K562 (cell line): ENCODE measurements at regions not wholly inside any gene's neighbourhood (a gene's known extent, or its start where the extent isn't known, plus 50 kb on each side); places are given as distances from the start of the nearest gene placed in this dataset.

Experiments used
- ADNP ChIP-seq: fragments of 200-800 bp; sonication (Bioruptor generic); IDR thresholded peaks from 2 replicates; pipeline ENCODE4 v1.6.1; 2016; ENCODE audit warnings: missing genetic modification characterization, missing compliant biosample characterization
- CBFA2T2 ChIP-seq: fragments of 450-650 bp; conservative IDR thresholded peaks from 2 replicates; pipeline ENCODE4 v1.6.1; 2017; ENCODE audit warnings: mild to moderate bottlenecking
- CBFB ChIP-seq: sonication (generic); formaldehyde crosslinking; IDR thresholded peaks from 2 replicates; pipeline ENCODE4 v1.4.0; 2020; ENCODE audit warnings: mild to moderate bottlenecking, missing genetic modification reagents
- FOXJ3 ChIP-seq: sonication (generic); formaldehyde crosslinking; IDR thresholded peaks from 2 replicates; pipeline ENCODE4 v1.4.0; 2020; ENCODE audit warnings: mild to moderate bottlenecking, missing genetic modification reagents
- GTF2E2 ChIP-seq: fragments of 200-800 bp; sonication (Bioruptor generic); IDR thresholded peaks from 2 replicates; pipeline ENCODE4 v1.6.1; 2016; ENCODE audit warnings: missing genetic modification characterization, missing compliant biosample characterization
- HDAC2 ChIP-seq: fragments of 450-650 bp; IDR thresholded peaks from 2 replicates; pipeline ENCODE4 v1.6.1; 2016; ENCODE audit warnings: mild to moderate bottlenecking
- HDAC8 ChIP-seq: fragments of 450-650 bp; IDR thresholded peaks from 2 replicates; pipeline ENCODE4 v1.6.1; 2016; ENCODE audit warnings: mild to moderate bottlenecking, missing genetic modification characterization, moderate library complexity, missing compliant biosample characterization
- HNRNPH1 ChIP-seq: fragments of 200-400 bp; formaldehyde crosslinking; optimal IDR thresholded peaks from 2 replicates; pipeline ENCODE3; 2017; ENCODE audit warnings: low read depth, mild to moderate bottlenecking, low read length, moderate library complexity
- KAT8 ChIP-seq: fragments of 450-650 bp; IDR thresholded peaks from 2 replicates; pipeline ENCODE4 v1.6.1; 2016; ENCODE audit warnings: low read depth, mild to moderate bottlenecking
- MLX ChIP-seq, 2 experiments: fragments of 450-650 bp in 1 of 2; sonication (generic) in 1 of 2; formaldehyde crosslinking; conservative IDR thresholded peaks; 2 replicates each; pipeline versions ENCODE4 v1.4.0 to v1.8.1; 2020 to 2022; ENCODE audit warnings: mild to moderate bottlenecking in 1 of 2, missing genetic modification reagents in 1 of 2
- NR1H2 ChIP-seq: sonication (generic); formaldehyde crosslinking; IDR thresholded peaks from 2 replicates; pipeline ENCODE4 v1.4.0; 2020; ENCODE audit warnings: mild to moderate bottlenecking, missing genetic modification reagents
- POLR2AphosphoS5 ChIP-seq: IDR thresholded peaks from 2 replicates; pipeline ENCODE4 v1.6.1; 2011; ENCODE audit warnings: mild to moderate bottlenecking, low read depth, low read length, moderate library complexity; ENCODE audit not compliant: control insufficient read depth, insufficient read depth
- RAD21 ChIP-seq, 2 experiments: fragments of 250-450 bp in 1 of 2; fragments of 450-650 bp in 1 of 2; sonication (Bioruptor Pico) in 1 of 2; formaldehyde crosslinking in 1 of 2; IDR thresholded peaks in 1 of 2; conservative IDR thresholded peaks in 1 of 2; 2 replicates each; pipeline versions ENCODE4 v1.4.0 to v1.8.0; 2020 to 2022; ENCODE audit warnings: mild to moderate bottlenecking in 2 of 2, moderate library complexity in 1 of 2
- RBM14 ChIP-seq: fragments of 200-400 bp; formaldehyde crosslinking; IDR thresholded peaks from 2 replicates; pipeline ENCODE4 v1.6.1; 2018; ENCODE audit warnings: low read depth, mild to moderate bottlenecking, low read length, moderate library complexity, borderline replicate concordance; ENCODE audit not compliant: insufficient read depth
- RNF2 ChIP-seq: sonication (generic); IDR thresholded peaks from 2 replicates; pipeline ENCODE4 v1.6.1; 2016
- SLC30A9 ChIP-seq: fragments of 250-450 bp; sonication (Bioruptor Pico); IDR thresholded peaks from 2 replicates; pipeline ENCODE4 v1.8.0; 2022; ENCODE audit warnings: mild to moderate bottlenecking, moderate library complexity
- SMC3 ChIP-seq: conservative IDR thresholded peaks from 2 replicates; pipeline ENCODE4 v1.6.1; 2011; ENCODE audit warnings: low read depth, low read length, improper control_type of control experiment; ENCODE audit not compliant: insufficient read depth
- TAL1 ChIP-seq: fragments of 450-650 bp; IDR thresholded peaks from 2 replicates; pipeline ENCODE4 v1.6.1; 2016; ENCODE audit warnings: mild to moderate bottlenecking
- TBL1XR1 ChIP-seq, 2 experiments: IDR thresholded peaks; 2 replicates each; pipeline ENCODE4 v1.6.1; 2012; ENCODE audit warnings: improper control_type of control experiment in 2 of 2, low read length in 2 of 2, mild to moderate bottlenecking in 1 of 2
- TFAP4 ChIP-seq: sonication (generic); formaldehyde crosslinking; IDR thresholded peaks from 2 replicates; pipeline ENCODE4 v1.8.0; 2022; ENCODE audit warnings: missing genetic modification reagents, mild to moderate bottlenecking, moderate library complexity, borderline replicate concordance
- TRIM24 ChIP-seq, 2 experiments: fragments of 450-650 bp; IDR thresholded peaks; 2 replicates each; pipeline ENCODE4 v1.6.1; 2016
- ZFP36 ChIP-seq: fragments of 150-350 bp; IDR thresholded peaks from 2 replicates; pipeline ENCODE4 v1.6.1; 2018; ENCODE audit warnings: low read length, low read depth; ENCODE audit not compliant: partially characterized antibody
- ZNF124 ChIP-seq: sonication (generic); formaldehyde crosslinking; IDR thresholded peaks from 2 replicates; pipeline ENCODE4 v1.8.1; 2022; ENCODE audit warnings: missing genetic modification reagents
- ZNF134 ChIP-seq: fragments of 250-450 bp; sonication (Bioruptor Pico); conservative IDR thresholded peaks from 2 replicates; pipeline ENCODE4 v1.4.0; 2020
- ZNF146 ChIP-seq: IDR thresholded peaks from one replicate; pipeline ENCODE4 v1.6.1; 2018; ENCODE audit warnings: missing compliant biosample characterization; ENCODE audit not compliant: unreplicated experiment
- ZNF174 ChIP-seq: fragments of 250-450 bp; sonication (Bioruptor Pico); IDR thresholded peaks from 2 replicates; pipeline ENCODE4 v1.4.0; 2020; ENCODE audit warnings: mild to moderate bottlenecking
- ZNF197 ChIP-seq: fragments of 200-800 bp; sonication (Bioruptor generic); IDR thresholded peaks from 2 replicates; pipeline ENCODE4 v1.6.1; 2016; ENCODE audit warnings: low read depth, missing genetic modification characterization, missing compliant biosample characterization
- ZNF347 ChIP-seq: fragments of 450-650 bp; formaldehyde crosslinking; IDR thresholded peaks from 2 replicates; pipeline ENCODE4 v1.4.0; 2020; ENCODE audit warnings: low read depth, mild to moderate bottlenecking, moderate library complexity
- ZNF668 ChIP-seq: fragments of 250-450 bp; sonication (Bioruptor Pico); IDR thresholded peaks from 2 replicates; pipeline ENCODE4 v1.8.0; 2022; ENCODE audit warnings: mild to moderate bottlenecking, inconsistent platforms

GRCh38 chr17:64736804-64737492 lies 74.8 kb upstream of the SMURF2 start (continued):
- TF ChIP-seq ZNF347 (CRISPR knock-in tag) (no peak), HDAC2 (peak; percentile 45; the same call in 1 of the 2 replicates), TFAP4 (CRISPR knock-in tag) (no peak), TRIM24 (IDR thresholded peaks at IDR 0.05) (no peak), RAD21 (CRISPR knock-in tag; conservative IDR thresholded peaks at IDR 0.05 in 1 of 2, IDR thresholded peaks at IDR 0.05 in 1 of 2) (peak; percentile 55 to 75), KAT8 (no peak), ZNF146 (CRISPR knock-in tag) (no peak), HDAC8 (tag) (no peak), FOXJ3 (CRISPR knock-in tag) (no peak), CBFA2T2 (no peak), ZNF197 (no peak), ADNP (tag) (peak; percentile 23; the same call in 1 of the 2 replicates), SLC30A9 (CRISPR knock-in tag) (no peak), TBL1XR1 (IDR thresholded peaks at IDR 0.05; ENCODE audit: low read length in 2 of 2) (no peak), GTF2E2 (tag) (no peak), MLX (CRISPR knock-in tag; conservative IDR thresholded peaks at IDR 0.05) (no peak), ZFP36 (peak; percentile 96), ZNF134 (CRISPR knock-in tag) (no peak), RNF2 (no peak), SMC3 (peak; percentile 56), ZNF124 (CRISPR knock-in tag) (no peak), ZNF668 (CRISPR knock-in tag) (no peak), ZNF174 (no peak), HNRNPH1 (no peak), TAL1 (no peak), POLR2AphosphoS5 (no peak), CBFB (CRISPR knock-in tag) (no peak), NR1H2 (CRISPR knock-in tag) (no peak), RBM14 (no peak)
